COLO668 (cell line): ENCODE measurements at regions not wholly inside any gene's neighbourhood (a gene's known extent, or its start where the extent isn't known, plus 50 kb on each side); places are given as distances from the start of the nearest gene placed in this dataset.
A peak's percentile ranks its signal among the peaks of the same experiment; 100 is the strongest.
"Not testable (repeated sequence)": the region's sequence is repeated elsewhere in the genome, so short reads cannot be mapped to it uniquely, and the experiment has no call there.

Source experiments
- DNase-seq: peaks from one replicate; lab custom pipeline; 2025; ENCODE audit not compliant: unreplicated experiment; lab: John Stamatoyannopoulos, UW

DNA sequence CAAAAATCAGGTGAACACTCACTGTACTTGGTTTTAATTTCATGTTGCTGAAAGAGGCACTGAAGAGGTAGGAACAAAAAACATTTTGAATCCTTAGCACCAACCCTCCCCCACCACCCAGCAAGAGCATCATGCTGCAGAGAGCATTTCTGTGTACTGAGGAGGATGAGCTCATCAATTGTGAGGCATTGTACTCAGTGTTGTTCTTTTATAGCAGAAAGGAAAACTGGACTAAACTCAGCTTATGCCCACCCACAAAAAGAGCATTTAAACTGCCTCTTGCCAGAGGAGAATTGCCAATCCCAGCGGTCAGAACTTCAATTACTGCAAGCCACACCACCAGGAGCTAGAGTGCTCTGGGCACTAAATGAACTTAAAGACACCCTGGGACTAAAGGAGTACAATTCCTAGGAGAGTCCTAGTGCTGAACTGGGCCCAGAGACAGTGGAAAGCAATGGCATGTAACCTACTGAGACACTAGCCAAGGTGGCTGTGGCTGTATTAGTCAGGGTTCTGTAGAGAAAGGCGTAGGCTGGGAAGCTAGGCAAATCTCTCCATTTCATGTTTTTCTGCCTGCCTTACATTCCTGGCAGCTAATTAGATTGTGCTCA, 280.7 kb upstream of the KLHL4 start:
- no peak for DNase-seq

DNA sequence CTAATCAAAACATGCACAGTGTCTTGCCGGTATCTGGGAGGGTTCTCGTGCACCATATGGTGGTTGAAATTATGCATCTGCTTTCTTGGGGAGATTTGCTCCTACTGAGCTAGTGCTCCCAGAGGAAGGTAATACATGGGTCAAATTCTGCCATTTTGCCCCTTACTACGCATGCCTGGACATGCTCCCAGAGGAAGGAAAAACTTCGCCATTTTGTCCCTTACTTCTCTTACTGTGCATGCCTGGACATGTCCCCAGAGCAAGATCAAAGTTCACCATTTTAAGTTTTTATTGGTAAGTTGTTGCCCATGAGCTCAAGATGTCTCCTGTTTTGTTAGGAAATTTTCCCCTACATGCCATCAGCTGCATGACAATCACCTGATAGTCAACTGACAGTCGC, 252.1 kb upstream of the KLHL4 start:
- no peak for DNase-seq

DNA sequence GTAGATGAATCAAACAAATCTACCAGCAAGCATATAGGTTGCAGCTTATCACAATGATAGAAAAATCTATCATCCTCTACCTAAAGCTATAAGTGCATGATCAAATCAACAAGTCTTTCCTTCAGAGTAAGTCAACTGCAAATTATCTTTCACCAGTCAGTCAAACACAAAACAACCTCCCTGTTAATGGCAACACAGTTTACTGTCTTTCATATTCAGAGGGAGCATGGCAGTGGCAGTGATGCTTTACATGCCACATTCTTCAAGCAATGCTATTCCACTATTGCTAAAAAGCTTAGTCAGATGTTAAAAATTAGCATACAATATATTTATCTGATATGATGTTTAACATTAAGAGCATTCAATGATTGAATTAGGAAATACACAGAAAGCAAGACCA, 245.1 kb upstream of the KLHL4 start:
- no peak for DNase-seq

DNA sequence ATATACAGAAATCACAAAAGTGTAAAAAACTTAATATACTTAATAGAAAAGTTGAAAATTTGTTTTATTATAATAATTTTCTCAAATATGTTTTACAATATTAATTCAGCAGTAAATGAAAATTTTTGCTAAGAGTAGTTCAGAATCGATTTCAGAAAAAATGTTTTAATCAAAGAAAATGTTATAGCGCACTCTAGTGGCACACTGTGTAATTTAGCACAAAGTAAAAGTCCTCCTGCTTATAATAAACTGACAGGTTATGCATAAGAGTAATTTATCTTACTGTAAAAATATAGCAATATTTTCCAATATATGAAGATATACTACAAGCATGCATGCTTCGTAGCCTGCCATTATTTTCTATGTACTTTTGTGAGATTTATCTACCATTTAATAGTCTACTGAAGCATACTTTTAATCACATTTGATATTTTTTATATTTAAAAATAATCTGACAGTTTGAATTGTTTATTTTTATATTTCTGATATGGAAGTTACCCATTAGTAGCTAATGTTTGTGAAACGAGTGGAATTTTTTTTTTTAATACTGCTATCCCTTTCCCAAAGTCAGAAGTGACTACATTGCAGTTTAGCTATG, 217.9 kb upstream of the KLHL4 start:
- DNase-seq = peak; percentile 0

DNA sequence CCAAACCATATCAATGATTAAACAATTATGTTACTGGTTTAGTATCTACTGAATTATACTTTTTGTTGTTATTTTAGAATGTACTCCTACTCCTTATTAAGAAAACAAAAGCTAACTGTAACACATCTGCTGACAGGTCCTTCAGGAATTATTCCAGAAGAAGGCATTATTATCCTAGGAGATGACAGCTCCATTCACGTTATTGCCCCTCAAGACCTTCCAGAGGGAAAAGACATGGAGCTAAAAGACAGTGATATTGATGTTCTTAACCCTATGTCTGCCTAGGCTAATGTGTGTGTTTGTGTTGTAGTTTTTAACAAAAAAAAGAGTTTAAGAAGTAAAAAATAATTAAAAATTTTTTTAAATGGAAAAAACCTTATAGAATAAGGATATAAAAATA, 206.8 kb upstream of the KLHL4 start:
- no peak for DNase-seq

DNA sequence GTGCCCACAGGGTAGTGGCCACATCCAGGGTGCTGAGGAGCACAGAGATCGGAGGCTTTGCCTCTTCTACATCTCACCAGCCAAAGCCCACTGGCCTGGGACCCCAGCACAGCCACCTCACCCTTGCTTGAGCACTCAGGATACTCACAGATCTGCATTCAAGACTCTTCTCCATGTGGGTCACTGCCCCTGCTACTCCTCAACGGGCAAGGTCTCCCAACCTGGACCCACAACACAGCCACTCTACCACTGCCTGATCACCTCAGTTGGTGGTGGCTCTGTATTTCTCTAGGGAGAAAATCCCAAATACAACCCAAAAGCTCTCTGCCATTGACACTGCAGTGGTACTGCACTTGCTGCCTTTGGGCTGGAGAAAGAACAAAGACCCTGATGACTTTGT, 190.3 kb upstream of the KLHL4 start:
- DNase-seq = no peak

DNA sequence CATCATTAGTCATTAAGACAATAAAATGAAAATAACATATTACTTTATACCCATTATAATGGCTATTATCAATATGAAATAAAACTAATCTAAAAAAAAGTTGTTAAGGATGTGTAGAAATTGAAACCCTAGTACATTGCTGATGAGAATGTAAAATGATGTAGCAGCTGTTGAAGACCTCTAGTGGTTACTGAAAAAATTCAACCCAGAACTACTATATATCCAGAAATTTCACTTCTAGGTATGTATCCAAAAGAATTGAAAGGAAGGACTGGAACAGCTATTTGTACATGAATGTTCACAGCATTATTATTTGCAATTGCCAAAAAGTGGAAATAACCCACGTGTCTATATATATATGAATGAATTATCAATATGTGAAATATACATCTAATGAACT, 180.3 kb upstream of the KLHL4 start:
- DNase-seq = no peak

DNA sequence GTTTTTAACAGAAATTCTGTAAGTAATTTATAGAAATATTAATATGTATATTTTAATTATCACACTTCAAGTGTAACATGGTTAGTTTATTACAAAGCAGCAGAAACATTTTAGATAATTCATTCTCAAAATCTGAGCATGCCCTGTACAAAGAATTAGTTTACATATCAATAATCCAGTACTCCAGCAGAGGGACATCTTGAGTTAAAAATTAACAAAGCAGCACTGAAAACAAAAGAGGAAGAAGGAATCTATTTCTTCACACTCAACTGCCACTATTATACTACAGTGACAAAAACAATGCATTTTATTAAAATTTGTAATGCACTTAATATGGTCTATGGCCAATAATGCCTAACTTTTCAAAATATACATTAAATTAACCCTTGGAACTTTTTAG, 179.1 kb upstream of the KLHL4 start:
- DNase-seq = no peak

DNA sequence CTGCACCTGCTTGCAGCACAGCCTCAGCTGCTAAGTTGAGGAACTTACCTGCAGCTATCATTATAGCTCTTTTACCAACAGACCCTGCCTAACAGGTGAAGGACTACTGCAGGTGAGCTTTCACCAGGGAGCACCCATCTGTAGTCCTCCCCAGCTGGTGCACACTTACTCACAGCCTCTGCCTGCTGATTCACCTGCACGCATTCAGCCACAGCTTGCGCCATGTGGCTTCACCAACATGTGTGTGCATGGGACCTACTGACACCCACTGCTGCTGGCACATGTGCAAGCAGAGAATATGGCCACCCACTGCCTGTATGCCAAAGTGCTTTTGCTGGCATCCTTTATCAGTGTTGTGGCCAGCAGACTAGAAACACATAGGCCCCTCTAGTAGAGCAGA, 146.7 kb upstream of the KLHL4 start:
- DNase-seq = no peak

DNA sequence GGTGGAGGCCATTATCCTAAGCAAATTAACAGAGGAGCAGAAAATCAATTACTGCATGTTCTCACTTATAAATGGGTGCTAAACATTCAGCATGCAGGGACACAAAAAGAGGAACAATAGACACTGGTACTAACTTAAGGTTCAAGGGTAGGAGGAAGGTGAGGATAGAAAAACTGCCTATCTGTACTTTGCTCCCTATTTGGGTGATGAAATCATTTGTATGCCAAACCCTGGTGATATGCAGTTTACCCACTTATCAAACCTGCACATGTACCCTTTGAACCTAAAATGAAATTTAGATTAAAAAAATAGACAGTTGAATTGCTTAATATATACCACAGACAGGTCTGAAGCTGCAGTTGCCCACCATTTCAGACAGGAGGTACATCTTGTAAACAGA, 143.3 kb upstream of the KLHL4 start:
- no peak for DNase-seq

DNA sequence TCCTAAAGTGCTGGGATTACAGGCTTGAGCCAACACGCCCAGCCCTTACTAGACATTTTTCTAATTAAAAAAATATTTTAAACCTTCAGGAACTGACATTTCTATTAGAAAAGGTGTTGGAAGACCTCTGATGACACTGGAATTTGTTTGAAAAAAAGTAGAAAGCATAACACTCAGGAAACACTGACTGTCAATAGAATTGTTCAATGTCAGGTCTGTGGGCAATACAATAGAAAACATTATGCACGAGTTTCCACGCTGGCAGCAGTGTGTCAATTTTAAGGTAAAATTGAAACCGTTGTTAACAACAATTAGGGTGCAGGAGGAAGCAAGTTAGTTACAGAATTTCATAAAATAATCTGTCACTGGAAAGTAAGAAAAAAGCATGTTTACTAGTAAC, 140.7 kb upstream of the KLHL4 start:
- DNase-seq = no peak

DNA sequence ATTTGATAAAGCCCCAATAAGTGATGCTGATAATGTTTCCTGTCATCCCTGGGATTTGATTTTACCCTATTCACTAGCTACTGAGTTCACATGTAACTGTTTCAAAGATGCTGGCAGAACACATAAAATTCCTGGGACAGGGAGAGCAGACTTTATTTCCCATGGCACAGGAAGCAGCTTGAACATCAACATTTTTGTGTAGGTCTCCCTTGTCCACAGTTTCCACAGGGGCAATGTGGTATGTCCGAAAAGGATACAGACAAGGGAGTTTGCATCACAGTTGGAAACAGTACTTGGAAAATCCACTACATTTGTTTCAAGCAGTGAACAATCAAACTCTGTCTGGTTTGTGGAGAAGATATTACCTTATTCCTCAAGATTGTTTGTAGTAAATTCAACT, 129.2 kb upstream of the KLHL4 start:
- DNase-seq = no peak

DNA sequence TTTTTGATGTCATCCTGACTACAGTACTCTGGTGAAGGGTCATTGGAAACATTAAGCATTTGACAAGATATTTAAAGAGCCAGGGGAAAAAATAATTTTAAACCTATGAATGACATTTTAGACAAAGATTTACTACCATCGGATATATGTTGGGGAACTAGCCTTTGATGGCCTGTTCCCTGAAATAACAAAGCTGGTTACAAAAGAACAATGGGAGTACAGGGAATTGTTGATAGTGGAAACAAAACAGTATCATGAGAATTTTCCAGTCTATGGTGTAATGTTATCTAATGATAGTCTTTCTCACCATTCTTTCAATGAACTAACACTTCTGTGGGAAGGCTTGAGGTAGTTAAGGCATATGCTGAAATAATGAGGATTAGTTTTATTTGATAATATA, 125.9 kb upstream of the KLHL4 start:
- no peak for DNase-seq

DNA sequence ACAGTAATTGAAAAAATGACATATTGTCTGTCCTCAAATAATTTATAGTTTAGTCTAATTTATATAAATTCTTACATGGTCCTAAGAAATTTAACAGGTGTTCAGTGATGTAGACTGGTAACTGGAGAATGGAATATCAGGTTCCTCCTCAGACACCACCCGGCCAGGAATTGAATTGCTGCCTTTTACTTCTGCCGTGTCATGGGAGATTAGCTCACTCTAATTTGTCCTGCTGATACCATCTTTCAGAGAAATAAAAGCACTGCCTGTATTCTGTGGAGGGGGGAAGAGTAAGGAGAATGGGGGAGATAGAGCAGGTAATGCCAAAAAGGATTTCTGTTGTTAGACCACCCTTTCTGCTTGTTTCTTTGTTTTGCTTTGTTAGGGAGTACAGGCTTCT, 125.2 kb upstream of the KLHL4 start:
- DNase-seq = no peak

DNA sequence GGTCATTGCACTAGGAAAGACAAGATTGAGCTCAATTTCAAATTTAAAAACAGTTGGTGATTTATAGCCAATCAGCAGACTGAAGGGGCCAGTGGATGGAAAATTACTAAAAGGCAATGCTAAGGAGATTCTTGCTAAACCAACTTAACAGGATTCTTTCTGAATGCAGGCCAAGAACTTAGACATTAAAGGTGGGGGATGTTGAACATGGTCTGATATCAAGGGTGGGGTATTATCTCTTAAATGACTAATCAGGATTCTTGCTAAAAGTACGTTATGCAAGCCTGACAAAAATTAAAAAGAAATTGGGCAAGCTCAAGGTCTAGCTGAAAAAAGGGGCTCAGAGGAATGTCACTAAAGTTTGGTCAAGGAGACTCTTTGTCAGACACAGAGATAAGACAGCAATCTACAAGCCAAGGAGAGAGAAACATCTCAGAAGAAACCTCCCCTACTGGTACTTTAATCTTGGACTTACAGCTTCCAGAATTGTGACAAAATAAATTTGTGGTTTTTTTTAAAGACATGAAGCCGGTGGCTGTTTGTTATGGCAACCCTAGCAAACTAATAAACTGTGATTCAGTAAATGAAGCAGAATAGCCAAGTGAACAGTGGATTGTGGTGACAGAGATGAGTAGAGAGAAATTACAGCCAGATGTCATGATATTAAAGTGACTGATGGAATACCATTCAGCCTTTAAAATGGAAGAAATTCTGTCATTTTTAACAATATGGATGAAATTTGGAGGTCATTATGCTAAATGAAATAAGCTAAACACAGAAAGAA, 120.3 kb upstream of the KLHL4 start:
- DNase-seq = no peak

DNA sequence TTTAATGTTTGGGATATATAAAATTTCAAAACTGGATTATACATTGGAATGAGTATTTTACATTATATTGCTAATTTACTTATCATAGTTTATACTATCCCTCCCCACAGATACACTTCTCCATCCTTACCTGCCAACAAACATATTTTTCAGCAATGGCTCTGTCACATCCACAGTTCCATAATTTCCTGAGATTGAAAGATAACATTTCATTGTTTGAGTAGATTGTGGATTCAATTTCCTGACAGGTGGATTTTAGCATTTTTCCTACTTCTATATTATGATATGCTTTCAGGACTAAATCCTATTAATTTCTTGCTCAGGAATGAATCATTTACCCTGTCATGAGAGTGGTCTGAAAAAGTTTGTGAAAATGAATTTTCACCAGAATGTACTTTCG, 115.3 kb upstream of the KLHL4 start:
- no peak for DNase-seq

DNA sequence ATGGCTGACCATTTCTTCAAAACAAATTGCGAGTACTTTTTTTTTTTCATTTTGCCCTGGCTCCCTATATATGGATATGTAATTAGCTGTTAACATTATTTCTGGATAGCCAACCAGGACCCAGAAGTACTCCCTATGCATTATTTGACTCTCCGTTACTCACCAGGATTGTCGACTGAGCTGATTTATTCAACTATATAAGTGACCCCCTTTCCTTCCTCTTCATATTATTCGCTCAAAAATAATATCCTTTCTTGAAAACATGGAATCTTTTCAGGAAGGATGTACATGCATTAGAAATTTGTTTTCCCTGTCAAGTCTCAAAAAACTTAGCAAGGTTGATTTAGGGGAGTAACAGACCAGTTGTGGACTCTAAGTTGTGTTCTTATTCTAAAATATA, 114.1 kb upstream of the KLHL4 start:
- no peak for DNase-seq

DNA sequence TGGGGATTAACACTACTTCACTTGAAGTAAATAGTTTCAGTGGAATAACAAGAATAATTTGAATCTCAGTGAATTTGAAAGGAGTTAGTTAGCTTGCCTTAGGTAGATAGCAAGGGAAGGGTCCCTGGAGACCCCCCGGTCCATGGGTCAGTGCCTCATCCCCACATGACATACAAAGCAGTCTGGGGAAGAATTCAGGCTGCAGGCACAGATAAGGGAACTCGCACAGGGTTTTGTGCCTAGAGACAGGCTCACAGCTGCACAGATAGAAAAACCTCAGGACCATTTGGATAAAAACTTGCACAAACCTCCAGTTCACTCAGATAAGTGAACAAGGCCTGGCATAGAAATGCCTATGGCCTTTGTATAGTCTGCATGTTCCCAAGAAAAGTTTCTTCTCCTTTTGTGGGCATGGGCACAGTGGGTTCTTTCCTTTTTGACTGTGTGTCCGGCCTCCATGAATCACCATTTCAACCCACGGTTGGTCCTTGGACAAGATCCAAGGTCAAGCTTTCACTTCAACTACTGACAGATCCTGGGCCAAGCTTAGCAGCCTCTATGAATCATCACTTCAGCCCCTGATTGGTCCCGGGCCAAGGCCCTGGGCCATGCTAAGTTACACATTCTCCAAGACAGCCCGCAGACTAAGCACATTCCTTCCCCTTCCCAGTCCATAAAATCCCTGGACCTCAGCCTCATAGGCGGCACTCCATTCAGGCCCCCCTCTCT, 108.3 kb upstream of the KLHL4 start:
- no peak for DNase-seq

DNA sequence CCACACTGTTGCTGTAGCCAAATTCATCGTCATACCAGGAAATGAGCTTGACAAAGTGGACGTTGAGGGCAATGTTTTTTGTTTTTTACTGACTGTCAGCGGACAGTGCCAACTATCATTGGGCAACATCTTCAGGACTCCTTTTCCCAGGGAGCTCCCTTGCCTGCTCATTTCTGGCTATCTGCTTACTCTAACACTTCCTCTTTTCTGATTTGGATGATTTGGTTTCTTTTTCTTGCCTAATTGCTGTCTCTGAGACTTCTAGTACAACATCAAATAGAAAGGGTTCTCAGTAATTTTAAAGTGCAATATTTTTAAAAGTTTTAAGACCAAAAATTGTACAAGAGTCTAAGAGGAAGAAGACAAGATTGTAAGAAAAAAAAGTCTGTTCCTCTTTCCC, 92.0 kb upstream of the KLHL4 start:
- no peak for DNase-seq

DNA sequence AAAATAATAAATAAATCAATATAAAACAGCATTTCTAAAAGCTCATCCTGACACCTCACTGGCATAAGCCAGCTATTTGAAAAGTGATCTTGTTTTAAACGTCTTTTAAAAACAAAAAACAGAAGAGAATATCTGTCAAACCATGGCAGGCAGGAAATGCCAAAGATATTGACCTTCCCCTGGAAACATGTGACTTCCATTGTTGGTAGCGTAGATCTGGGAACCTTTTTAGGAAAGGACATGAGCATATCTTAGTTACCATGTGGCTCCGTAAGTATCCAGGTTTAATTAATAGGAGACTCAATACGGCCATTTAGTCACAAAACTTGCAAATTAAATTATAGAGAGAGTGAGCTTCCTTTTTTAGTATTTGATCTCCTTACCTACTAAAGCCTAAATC, 83.0 kb upstream of the KLHL4 start:
- DNase-seq = no peak

DNA sequence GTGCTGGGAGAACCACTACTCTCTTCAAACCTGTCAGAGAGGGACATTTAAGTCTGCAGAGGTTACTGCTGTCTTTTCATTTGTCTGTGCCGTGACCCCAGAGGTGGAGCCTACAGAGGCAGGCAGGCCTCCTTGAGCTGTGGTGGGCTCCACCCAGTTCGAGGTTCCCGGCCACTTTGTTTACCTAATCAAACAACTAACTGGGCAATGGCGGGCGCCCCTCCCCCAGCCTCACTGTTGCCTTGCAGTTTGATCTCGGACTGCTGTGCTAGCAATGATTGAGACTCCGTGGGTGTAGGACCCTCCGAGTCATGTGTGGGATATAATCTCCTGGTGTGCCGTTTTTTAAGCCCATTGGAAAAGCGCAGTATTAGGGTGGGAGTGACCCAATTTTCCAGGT, 69.0 kb upstream of the KLHL4 start:
- not testable (repeated sequence) for DNase-seq

DNA sequence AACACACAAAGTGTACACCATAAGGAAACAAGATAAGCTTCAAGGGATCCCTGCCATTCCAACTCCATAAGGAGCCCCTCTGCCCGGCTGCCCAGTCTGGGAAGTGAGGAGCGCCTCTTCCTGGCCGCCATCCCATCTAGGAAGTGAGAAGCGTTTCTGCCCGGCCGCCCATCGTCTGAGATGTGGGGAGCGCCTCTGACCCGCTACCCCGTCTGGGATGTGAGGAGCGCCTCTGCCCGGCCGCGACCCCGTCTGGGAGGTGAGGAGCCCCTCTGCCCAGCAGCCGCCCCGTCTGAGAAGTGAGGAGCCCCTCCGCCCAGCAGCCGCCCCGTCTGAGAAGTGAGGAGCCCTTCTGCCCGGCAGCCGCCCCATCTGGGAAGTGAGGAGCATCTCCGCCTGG, 51.8 kb upstream of the KLHL4 start:
- DNase-seq = not testable (repeated sequence)
